Mesendoderm (in vitro differentiated cells): ENCODE measurements at regions not wholly inside any gene's neighbourhood (a gene's known extent, or its start where the extent isn't known, plus 50 kb on each side); places are given as distances from the start of the nearest gene placed in this dataset.

ENCODE experiments used
- DNase-seq: peaks from one replicate; pipeline ENCODE4 v3.0.0; 2013
- H2AK5ac ChIP-seq: 2 replicates; pipeline ENCODE4 v1.6.1; 2013; ENCODE audit warnings: low read length, inconsistent platforms
- H2BK120ac ChIP-seq: 2 replicates; pipeline ENCODE4 v1.6.1; 2013; ENCODE audit warnings: low read depth, mild to moderate bottlenecking, low read length, moderate library complexity, mixed read lengths
- H2BK15ac ChIP-seq: replicated peaks from 2 replicates; pipeline ENCODE4 v1.6.1; 2013; ENCODE audit warnings: low read depth, mild to moderate bottlenecking, moderate library complexity
- H2BK5ac ChIP-seq: 2 replicates; pipeline ENCODE4 v1.6.1; 2013; ENCODE audit warnings: low read length, inconsistent platforms
- H3K18ac ChIP-seq: 2 replicates; pipeline ENCODE4 v1.6.1; 2013; ENCODE audit warnings: mild to moderate bottlenecking, low read length, mixed read lengths
- H3K23ac ChIP-seq: one replicate; pipeline ENCODE4 v1.6.1; 2013; ENCODE audit warnings: low read length
- H3K27ac ChIP-seq: 2 replicates; pipeline ENCODE4 v1.5.1; 2013; ENCODE audit warnings: low read depth, mild to moderate bottlenecking, inconsistent platforms, low read length, moderate library complexity
- H3K27me3 ChIP-seq: 2 replicates; pipeline ENCODE4 v1.6.1; 2013; ENCODE audit warnings: low read length, control low read depth, mild to moderate bottlenecking, inconsistent platforms; ENCODE audit not compliant: insufficient read depth, poor library complexity
- H3K36me3 ChIP-seq: 2 replicates; pipeline ENCODE4 v1.6.1; 2013; ENCODE audit warnings: low read length, inconsistent platforms; ENCODE audit not compliant: control insufficient read depth, insufficient read depth
- H3K4ac ChIP-seq: one replicate; pipeline ENCODE4 v1.6.1; 2013; ENCODE audit warnings: low read depth, mild to moderate bottlenecking, low read length, moderate library complexity
- H3K4me1 ChIP-seq: 2 replicates; pipeline ENCODE4 v1.6.1; 2013; ENCODE audit warnings: low read depth, low read length, inconsistent platforms; ENCODE audit not compliant: control insufficient read depth
- H3K4me2 ChIP-seq: 2 replicates; pipeline ENCODE4 v1.6.1; 2013; ENCODE audit warnings: low read length
- H3K4me3 ChIP-seq: 2 replicates; pipeline ENCODE4 v1.5.1; 2013; ENCODE audit warnings: mild to moderate bottlenecking, low read length
- H3K56ac ChIP-seq: one replicate; pipeline ENCODE4 v1.6.1; 2013; ENCODE audit warnings: low read length
- H3K79me1 ChIP-seq: 2 replicates; pipeline ENCODE4 v1.6.1; 2013; ENCODE audit warnings: low read length, inconsistent platforms
- H3K79me2 ChIP-seq: 2 replicates; pipeline ENCODE4 v1.6.1; 2013; ENCODE audit warnings: mild to moderate bottlenecking, low read length; ENCODE audit not compliant: control insufficient read depth, insufficient read depth
- H3K9ac ChIP-seq: 2 replicates; pipeline ENCODE4 v1.6.1; 2013; ENCODE audit warnings: low read length, inconsistent platforms
- H4K5ac ChIP-seq: one replicate; pipeline ENCODE4 v1.6.1; 2013; ENCODE audit warnings: low read length
- H4K8ac ChIP-seq: one replicate; pipeline ENCODE4 v1.6.1; 2013; ENCODE audit warnings: low read depth, mild to moderate bottlenecking, control low read depth, low read length, moderate library complexity
- WGBS: extraction: QIAGEN DNeasy Blood & Tissue Kit; methylation state at CpG from one replicate; pipeline ENCODE4 v1.1.7; 2013; ENCODE audit warnings: low lambda C conversion rate, missing lambda C conversion rate; ENCODE audit not compliant: insufficient coverage; ENCODE audit errors: extremely low coverage; 5-methylcytosine and 5-hydroxymethylcytosine counted together

DNA sequence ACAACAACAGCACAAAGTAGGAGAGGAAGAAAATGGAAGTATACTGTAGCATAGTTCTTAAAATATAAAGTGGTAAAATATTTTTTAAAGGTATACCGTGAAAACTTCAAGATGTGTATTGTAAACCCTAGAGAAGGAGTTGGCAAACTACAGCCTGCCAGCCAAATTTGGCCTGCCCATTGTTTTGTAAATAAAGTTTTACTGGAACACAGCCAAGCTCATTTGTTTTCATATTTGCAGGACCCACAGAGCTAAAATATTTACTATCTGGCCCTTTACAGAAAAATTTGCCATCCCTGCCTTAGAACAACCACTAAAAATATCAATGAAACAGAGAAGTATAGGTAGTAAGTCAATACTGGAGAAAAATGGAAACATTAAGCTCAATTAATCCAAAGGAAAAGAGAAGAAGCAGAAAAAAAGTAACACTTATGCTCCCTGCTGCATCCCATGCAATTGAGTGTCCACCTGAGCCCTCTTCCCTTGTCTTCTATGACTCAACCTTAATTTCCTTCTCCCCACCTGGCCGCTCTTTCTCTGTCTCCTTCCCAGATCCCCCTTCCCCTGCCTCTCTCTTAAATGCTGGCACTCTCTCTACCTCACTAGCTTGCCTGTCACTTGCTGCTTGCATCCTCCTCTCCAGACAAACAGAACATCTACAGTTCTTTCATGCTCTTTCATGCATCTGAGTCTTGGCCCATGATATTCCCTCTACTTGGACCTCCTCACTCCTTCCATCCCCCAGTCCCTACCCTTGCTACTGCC, 50.6 kb upstream of the FER start:
- Histone ChIP-seq H4K5ac (no peak overlapping the region), H3K4me3 (no peak overlapping the region), H3K23ac (no peak overlapping the region), H3K36me3 (no peaks in the 10 kb centered on the region), H3K9ac (no peak overlapping the region), H3K4me1 (no peaks in the 10 kb centered on the region), H4K8ac (no peak overlapping the region), H3K4me2 (no peak overlapping the region), H2BK15ac (no peak overlapping the region), H3K27me3 (no peaks in the 10 kb centered on the region), H2BK5ac (no peak overlapping the region), H2BK120ac (no peak overlapping the region), H3K79me1 (no peaks in the 10 kb centered on the region), H3K27ac (no peak overlapping the region), H3K18ac (no peak overlapping the region), H2AK5ac (no peak overlapping the region), H3K4ac (no peak overlapping the region), H3K79me2 (no peaks in the 10 kb centered on the region), H3K56ac (no peak overlapping the region)
- WGBS, result no CpG with 5 or more reads among the region's 2 CpGs
- DNase-seq, result no peak

DNA sequence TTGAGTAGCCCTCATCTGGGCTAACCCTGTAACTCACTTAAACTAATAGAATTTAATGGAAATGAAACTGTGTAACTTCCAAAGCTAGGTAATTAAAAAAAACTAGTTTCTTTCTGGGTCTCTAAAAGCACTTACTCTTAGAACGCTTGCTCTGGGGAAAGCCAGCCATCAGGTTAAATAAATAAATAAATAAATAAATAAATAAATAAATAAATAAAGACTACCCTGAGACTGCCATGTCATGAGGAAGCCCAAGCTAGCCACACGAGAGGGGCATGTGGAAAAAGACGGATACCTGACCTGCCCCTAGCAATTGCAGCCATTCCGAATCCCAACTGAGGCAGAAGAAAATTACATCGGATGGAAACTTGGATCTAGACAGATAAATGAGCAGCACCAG, 51.3 kb upstream of the FER start:
- Histone ChIP-seq H3K4me2 (no peak overlapping the region), H3K56ac (no peak overlapping the region), H3K79me2 (no peaks in the 10 kb centered on the region), H3K27me3 (no peaks in the 10 kb centered on the region), H2BK120ac (no peak overlapping the region), H3K9ac (no peak overlapping the region), H4K5ac (no peak overlapping the region), H3K79me1 (no peaks in the 10 kb centered on the region), H3K4ac (no peak overlapping the region), H3K36me3 (no peaks in the 10 kb centered on the region), H2BK5ac (no peak overlapping the region), H3K23ac (no peak overlapping the region), H2BK15ac (no peak overlapping the region), H3K4me3 (no peak overlapping the region), H3K18ac (no peak overlapping the region), H4K8ac (no peak overlapping the region), H2AK5ac (no peak overlapping the region), H3K4me1 (no peaks in the 10 kb centered on the region), H3K27ac (no peak overlapping the region)
- DNase-seq, result no peak
- no CpG with 5 or more reads among the region's 5 CpGs for WGBS

DNA sequence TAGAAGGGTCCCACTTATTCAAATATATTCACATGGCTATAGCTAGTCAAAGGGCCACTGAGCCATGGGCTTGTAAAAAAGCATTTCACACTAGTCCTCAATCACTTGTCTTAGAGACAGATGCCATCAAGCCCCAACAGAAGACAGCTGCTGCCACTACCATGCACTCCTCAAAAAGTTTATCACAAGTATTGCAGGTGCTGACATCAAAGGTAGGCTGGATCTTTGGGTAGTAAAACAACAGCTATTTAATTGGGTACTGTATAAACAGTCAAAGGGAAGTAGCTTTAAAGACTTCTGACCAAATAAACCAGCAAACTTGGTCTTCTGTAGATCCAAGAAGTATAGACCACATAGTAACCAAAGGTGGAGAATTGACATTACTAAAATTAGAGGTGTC, 59.2 kb upstream of the FER start:
- H4K8ac ChIP-seq, result no peak overlapping the region

DNA sequence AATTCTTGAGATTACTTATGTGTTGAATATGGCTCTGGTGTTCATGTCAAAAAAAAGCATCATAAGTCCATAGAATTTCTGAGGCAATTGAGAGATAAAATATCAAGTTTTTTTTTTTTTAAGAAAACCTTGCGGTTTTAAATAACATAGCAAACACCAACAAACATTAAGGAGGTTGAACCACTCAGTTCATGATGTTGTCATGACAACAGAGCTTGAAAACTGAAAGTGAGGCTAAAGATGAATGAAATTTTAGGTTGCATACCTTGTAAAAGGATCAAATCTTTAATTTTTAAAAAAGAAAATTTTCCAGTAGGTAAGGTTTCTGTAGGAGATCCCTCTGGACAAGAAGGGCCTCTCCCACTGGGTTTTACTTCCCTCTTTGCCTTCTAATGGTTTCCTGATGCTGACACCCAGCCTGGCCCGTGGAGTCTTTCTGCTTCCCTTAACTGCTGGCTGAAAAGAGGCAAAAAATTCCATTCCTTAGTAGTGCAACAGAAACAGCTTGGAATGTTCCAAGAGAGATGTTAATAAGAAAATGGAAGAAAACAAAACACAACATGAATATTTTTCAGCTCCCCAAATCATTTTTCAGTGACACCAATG, 60.0 kb upstream of the FER start:
- Histone ChIP-seq H3K56ac (no peak overlapping the region), H2AK5ac (no peak overlapping the region), H4K8ac (no peak overlapping the region), H3K9ac (no peak overlapping the region), H4K5ac (no peak overlapping the region), H3K79me2 (no peaks in the 10 kb centered on the region), H3K18ac (peak overlapping the region; percentile 68), H3K4me1 (peaks cover 2% of the 10 kb centered on the region), H2BK15ac (peak overlapping the region; percentile 36), H3K4ac (peak overlapping the region; percentile 36), H2BK5ac (no peak overlapping the region), H3K23ac (no peak overlapping the region), H3K27me3 (no peaks in the 10 kb centered on the region), H3K27ac (no peak overlapping the region), H3K4me2 (no peak overlapping the region), H3K79me1 (no peaks in the 10 kb centered on the region), H3K36me3 (no peaks in the 10 kb centered on the region), H3K4me3 (no peak overlapping the region), H2BK120ac (no peak overlapping the region)
- no peak for DNase-seq
- WGBS, result no CpG with 5 or more reads among the region's 2 CpGs

More for the DNA sequence above, 59.2 kb upstream of the FER start:
- Histone ChIP-seq H3K56ac (no peak overlapping the region), H2BK5ac (no peak overlapping the region), H3K4me3 (no peak overlapping the region), H3K4me2 (no peak overlapping the region), H4K5ac (no peak overlapping the region), H2BK15ac (peak overlapping the region; percentile 36), H3K79me1 (no peaks in the 10 kb centered on the region), H3K4me1 (peaks cover 2% of the 10 kb centered on the region), H3K23ac (no peak overlapping the region), H3K79me2 (no peaks in the 10 kb centered on the region), H2AK5ac (no peak overlapping the region), H3K9ac (no peak overlapping the region), H3K18ac (no peak overlapping the region), H2BK120ac (peak overlapping the region; percentile 45), H3K36me3 (no peaks in the 10 kb centered on the region), H3K27ac (no peak overlapping the region), H3K27me3 (no peaks in the 10 kb centered on the region), H3K4ac (no peak overlapping the region)
- no peak for DNase-seq

DNA sequence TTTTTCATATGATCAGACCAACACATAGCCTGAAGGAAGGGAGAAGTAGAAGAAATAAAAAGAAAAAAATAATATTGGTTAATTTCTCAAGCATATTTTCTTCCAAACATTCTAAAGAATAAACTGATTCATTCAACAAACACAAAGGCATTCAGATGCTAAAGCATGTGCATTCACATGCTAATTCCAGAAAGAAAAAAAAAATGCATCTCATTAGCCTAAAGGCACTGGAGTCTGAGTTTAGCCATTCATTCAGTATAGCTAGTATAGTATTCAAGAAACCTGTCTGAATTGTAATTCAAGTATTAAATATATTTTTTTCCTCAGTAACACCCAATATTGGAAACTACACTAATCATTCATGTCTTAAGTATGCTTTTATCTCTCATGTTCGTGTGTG, 61.0 kb upstream of the FER start:
- Histone ChIP-seq H4K8ac (no peak overlapping the region), H3K4me3 (no peak overlapping the region), H2BK15ac (no peak overlapping the region), H3K27me3 (no peaks in the 10 kb centered on the region), H3K9ac (no peak overlapping the region), H3K4me1 (peaks cover 2% of the 10 kb centered on the region), H3K4me2 (no peak overlapping the region), H3K79me1 (no peaks in the 10 kb centered on the region), H3K23ac (no peak overlapping the region), H2BK120ac (no peak overlapping the region), H3K27ac (no peak overlapping the region), H3K36me3 (no peaks in the 10 kb centered on the region), H3K56ac (peak overlapping the region; percentile 11), H2AK5ac (no peak overlapping the region), H4K5ac (no peak overlapping the region), H3K18ac (no peak overlapping the region), H3K79me2 (no peaks in the 10 kb centered on the region), H3K4ac (no peak overlapping the region), H2BK5ac (no peak overlapping the region)
- DNase-seq, result peak; percentile 32
- WGBS, result no CpG with 5 or more reads among the region's 1 CpG
